ENCODE measurements at regions not wholly inside any gene's neighbourhood (a gene's known extent, or its start where the extent isn't known, plus 50 kb on each side); places are given as distances from the start of the nearest gene placed in this dataset.
"Not testable (repeated sequence)": the region's sequence is repeated elsewhere in the genome, so short reads cannot be mapped to it uniquely, and the experiment has no call there.

- DNase-seq (ENCODE audit: extremely low read depth, low read depth) = no peak
- no peak overlapping the region for H3K4me3 ChIP-seq (replicated peaks; ENCODE audit: low read depth, low read length)
- TF ChIP-seq CTCF (IDR thresholded peaks at IDR 0.05; ENCODE audit: low read depth, low read length, missing control alignments) = no peak
Measured at GRCh38 chr12:124213666-124214347, 81.1 kb upstream of the RFLNA start.

- no peak for TF ChIP-seq CTCF (IDR thresholded peaks at IDR 0.05; ENCODE audit: low read depth, low read length, missing control alignments)
- H3K4me3 ChIP-seq (replicated peaks; ENCODE audit: low read depth, low read length) = no peak overlapping the region
- DNase-seq (ENCODE audit: extremely low read depth, low read depth) = no peak
Measured at GRCh38 chr12:124214574-124214973, 80.3 kb upstream of the RFLNA start.

GRCh38 chr12:124216966-124217365, 77.9 kb upstream of the RFLNA start:
- no peak for DNase-seq (ENCODE audit: extremely low read depth, low read depth)
- H3K4me3 ChIP-seq (replicated peaks; ENCODE audit: low read depth, low read length) = no peak overlapping the region
- TF ChIP-seq CTCF (IDR thresholded peaks at IDR 0.05; ENCODE audit: low read depth, low read length, missing control alignments) = no peak

GRCh38 chr12:124217508-124218242, 77.2 kb upstream of the RFLNA start:
- no peak overlapping the region for H3K4me3 ChIP-seq (replicated peaks; ENCODE audit: low read depth, low read length)
- DNase-seq (ENCODE audit: extremely low read depth, low read depth) = no peak
- no peak for TF ChIP-seq CTCF (IDR thresholded peaks at IDR 0.05; ENCODE audit: low read depth, low read length, missing control alignments)

- no peak for DNase-seq (ENCODE audit: extremely low read depth, low read depth)
- no peak for TF ChIP-seq CTCF (IDR thresholded peaks at IDR 0.05; ENCODE audit: low read depth, low read length, missing control alignments)
Measured at GRCh38 chr12:124218243-124218560, 76.7 kb upstream of the RFLNA start.

GRCh38 chr12:124218650-124219049, 76.2 kb upstream of the RFLNA start:
- DNase-seq (ENCODE audit: extremely low read depth, low read depth) = not testable (repeated sequence)

More at GRCh38 chr12:124218243-124218560, 76.7 kb upstream of the RFLNA start:
- H3K4me3 ChIP-seq (replicated peaks; ENCODE audit: low read depth, low read length) = no peak overlapping the region

GRCh38 chr12:124222368-124223245, 72.3 kb upstream of the RFLNA start:
- no peak for TF ChIP-seq CTCF (IDR thresholded peaks at IDR 0.05; ENCODE audit: low read depth, low read length, missing control alignments)
- no peak overlapping the region for H3K4me3 ChIP-seq (replicated peaks; ENCODE audit: low read depth, low read length)
- no peak for DNase-seq (ENCODE audit: extremely low read depth, low read depth)

More at GRCh38 chr12:124218650-124219049, 76.2 kb upstream of the RFLNA start:
- H3K4me3 ChIP-seq (replicated peaks; ENCODE audit: low read depth, low read length) = not testable (repeated sequence)

- H3K4me3 ChIP-seq (replicated peaks; ENCODE audit: low read depth, low read length); DNase-seq (ENCODE audit: extremely low read depth, low read depth): not testable (repeated sequence)
Measured at GRCh38 chr12:124223733-124224138, 71.2 kb upstream of the RFLNA start.

Measured in HFF-Myc (cell line).